Body of pancreas (tissue), 4 donors: ENCODE measurements at regions not wholly inside any gene's neighbourhood (a gene's known extent, or its start where the extent isn't known, plus 50 kb on each side); places are given as distances from the start of the nearest gene placed in this dataset.
"Not testable (repeated sequence)": the region's sequence is repeated elsewhere in the genome, so short reads cannot be mapped to it uniquely, and the experiment has no call there.

Experiments
- ATAC-seq: fragments of 150-250 bp; one replicate; pipeline ENCODE4 v1.9.1; 2016
- DNase-seq, 4 donors: peaks; one replicate each; pipeline ENCODE4 v3.0.0-alpha.2; 2019
- H3K27ac ChIP-seq, 4 donors: fragments of 200-600 bp; sonication (generic); 1 replicate in 3 of 4; 2 replicates in 1 of 4; pipeline versions ENCODE4 v1.5.1 to v1.6.1; 2016 to 2019; ENCODE audit warnings: mild to moderate bottlenecking in 1 of 4, mixed read lengths in 1 of 4, moderate library complexity in 1 of 4
- H3K27me3 ChIP-seq, 2 donors: fragments of 200-600 bp; sonication (generic); one replicate each; pipeline ENCODE4 v1.6.0; 2016; ENCODE audit warnings: mild to moderate bottlenecking in 1 of 2
- H3K36me3 ChIP-seq, 2 donors: fragments of 200-600 bp; sonication (generic); replicated peaks in 1 of 2; 2 replicates each; pipeline ENCODE4 v1.5.1; 2016; ENCODE audit warnings: low read depth in 2 of 2; ENCODE audit not compliant: insufficient read depth in 1 of 2
- H3K4me1 ChIP-seq: fragments of 200-600 bp; sonication (generic); one replicate; pipeline ENCODE4 v1.6.0; 2016
- H3K4me3 ChIP-seq, 2 donors: fragments of 200-600 bp; sonication (generic); 1 replicate in 1 of 2; 2 replicates in 1 of 2; pipeline ENCODE4 v1.5.1; 2016 to 2019
- H3K9me3 ChIP-seq, 3 donors: fragments of 200-600 bp; sonication (generic); 1 replicate in 2 of 3; 2 replicates in 1 of 3; pipeline ENCODE4 v1.5.1; 2016
- CTCF ChIP-seq, 7 experiments: fragments of 450-650 bp in 4 of 7; fragments of 200-600 bp in 3 of 7; sonication (generic) in 3 of 7; IDR thresholded peaks; one replicate each; pipeline ENCODE4 v1.5.1; 2016 to 2019; ENCODE audit warnings: antibody characterized with exemption in 7 of 7
- POLR2A ChIP-seq, 3 donors: fragments of 450-650 bp; IDR thresholded peaks; one replicate each; pipeline ENCODE4 v1.6.1; 2016; ENCODE audit warnings: antibody characterized with exemption in 3 of 3, mild to moderate bottlenecking in 2 of 3
- WGBS, 2 donors: methylation state at CpG; one replicate each; pipeline ENCODE4 v1.1.5; 2017; 5-methylcytosine and 5-hydroxymethylcytosine counted together
- intact Hi-C: fragments of 100-400 bp; cut with DNase I; formaldehyde crosslinking; loops from one replicate; pipeline ENCODE4 v1.15.1; 2023

- DNase-seq (no peak), ATAC-seq (no peak)
- Histone ChIP-seq H3K4me3 (no peak overlapping the region), H3K9me3 (no peaks in the 10 kb centered on the region), H3K4me1 (no peaks in the 10 kb centered on the region), H3K36me3 (no peaks in the 10 kb centered on the region), H3K27ac (no peak overlapping the region), H3K27me3 (no peaks in the 10 kb centered on the region)
- intact Hi-C loops, result no loop called here
- 64 to 70% methylated on average over 9 of the region's 9 CpGs for WGBS, 2 donors
- no peak for TF ChIP-seq CTCF (IDR thresholded peaks at IDR 0.05)
- TF ChIP-seq POLR2A (IDR thresholded peaks at IDR 0.05), result no peak
Measured at GRCh38 chr14:104405360-104406226, 174.0 kb upstream of the C14orf180 start.

- WGBS, 2 donors, result 82 to 91% methylated on average over 5 of the region's 5 CpGs
- ATAC-seq (no peak), DNase-seq (no peak)
- H3K4me1 ChIP-seq, result no peaks in the 10 kb centered on the region
- TF ChIP-seq POLR2A (IDR thresholded peaks at IDR 0.05) (no peak), CTCF (IDR thresholded peaks at IDR 0.05) (no peak)
- no peaks in the 10 kb centered on the region for H3K27me3 ChIP-seq
- H3K9me3 ChIP-seq, result no peaks in the 10 kb centered on the region
- intact Hi-C loops, result no loop called here
- no peak overlapping the region for H3K4me3 ChIP-seq
- no peak overlapping the region for H3K27ac ChIP-seq
- no peaks in the 10 kb centered on the region for H3K36me3 ChIP-seq
Measured at GRCh38 chr14:104406831-104407230, 172.7 kb upstream of the C14orf180 start.

GRCh38 chr14:104416383-104416782 lies 163.2 kb upstream of the C14orf180 start:
- Histone ChIP-seq H3K36me3 (no peaks in the 10 kb centered on the region), H3K27me3 (no peaks in the 10 kb centered on the region), H3K9me3 (no peaks in the 10 kb centered on the region), H3K4me3 (no peak overlapping the region), H3K4me1 (no peaks in the 10 kb centered on the region), H3K27ac (no peak overlapping the region)
- DNase-seq (no peak), ATAC-seq (no peak)
- TF ChIP-seq POLR2A (IDR thresholded peaks at IDR 0.05), result no peak
- no peak for TF ChIP-seq CTCF (IDR thresholded peaks at IDR 0.05)
- 33 to 44% methylated on average over 1 of the region's 1 CpG for WGBS, 2 donors
- intact Hi-C loops, result no loop called here

GRCh38 chr14:104419865-104420505 lies 159.6 kb upstream of the C14orf180 start:
- intact Hi-C loops, result no loop called here
- TF ChIP-seq CTCF (IDR thresholded peaks at IDR 0.05), result no peak
- TF ChIP-seq POLR2A (IDR thresholded peaks at IDR 0.05), result no peak
- no peaks in the 10 kb centered on the region for H3K4me1 ChIP-seq
- H3K9me3 ChIP-seq, result no peaks in the 10 kb centered on the region
- H3K4me3 ChIP-seq, result no peak overlapping the region
- H3K27me3 ChIP-seq, result no peaks in the 10 kb centered on the region
- 67% methylated on average over 6 of the region's 6 CpGs for WGBS, 2 donors
- no peaks in the 10 kb centered on the region for H3K36me3 ChIP-seq
- ATAC-seq, result no peak
- DNase-seq, result no peak
- H3K27ac ChIP-seq, result no peak overlapping the region

- intact Hi-C loops, H3K4me3 ChIP-seq, H3K27me3 ChIP-seq, H3K4me1 ChIP-seq, ATAC-seq, DNase-seq, H3K9me3 ChIP-seq, H3K27ac ChIP-seq, H3K36me3 ChIP-seq: not testable (repeated sequence)
- 62 to 74% methylated on average over 3 of the region's 3 CpGs for WGBS, 2 donors
Measured at GRCh38 chr14:104420523-104420922, 159.0 kb upstream of the C14orf180 start.
